SK-N-SH treated with all-trans-retinoic acid at 6 μM for 48 hours (cell line): ENCODE measurements at regions not wholly inside any gene's neighbourhood (a gene's known extent, or its start where the extent isn't known, plus 50 kb on each side); places are given as distances from the start of the nearest gene placed in this dataset.
"Not testable (repeated sequence)": the region's sequence is repeated elsewhere in the genome, so short reads cannot be mapped to it uniquely, and the experiment has no call there.

ENCODE experiments used
- BACH2 ChIP-seq: fragments of 250-450 bp; sonication (Bioruptor Pico); IDR thresholded peaks from 2 replicates; pipeline ENCODE4 v1.9.0; 2021; ENCODE audit warnings: mild to moderate bottlenecking, borderline replicate concordance
- CREB5 ChIP-seq: fragments of 250-450 bp; sonication (Bioruptor Pico); IDR thresholded peaks from 2 replicates; pipeline ENCODE4 v1.5.1; 2020; ENCODE audit warnings: low read depth, mild to moderate bottlenecking, moderate library complexity
- ESRRG ChIP-seq: fragments of 250-450 bp; sonication (Bioruptor Pico); IDR thresholded peaks from 2 replicates; pipeline ENCODE4 v1.6.1; 2021; ENCODE audit warnings: mild to moderate bottlenecking
- PATZ1 ChIP-seq: fragments of 250-450 bp; sonication (Bioruptor Pico); IDR thresholded peaks from 2 replicates; pipeline ENCODE4 v1.8.0; 2020; ENCODE audit warnings: mild to moderate bottlenecking, moderate library complexity, borderline replicate concordance
- RARB ChIP-seq: fragments of 250-450 bp; sonication (Bioruptor Pico); IDR thresholded peaks from 2 replicates; pipeline ENCODE4 v1.8.0; 2021; ENCODE audit warnings: mild to moderate bottlenecking, moderate library complexity
- SNAI2 ChIP-seq: fragments of 250-450 bp; sonication (Bioruptor Pico); IDR thresholded peaks from 2 replicates; pipeline ENCODE4 v1.5.0; 2020; ENCODE audit warnings: mild to moderate bottlenecking, moderate library complexity
- TSHZ2 ChIP-seq: fragments of 250-450 bp; sonication (Bioruptor Pico); IDR thresholded peaks from 2 replicates; pipeline ENCODE4 v1.5.0; 2020; ENCODE audit warnings: mild to moderate bottlenecking, moderate library complexity
- ZC3H10 ChIP-seq: fragments of 250-450 bp; sonication (Bioruptor Pico); IDR thresholded peaks from 2 replicates; pipeline ENCODE4 v1.5.1; 2021; ENCODE audit warnings: mild to moderate bottlenecking, moderate library complexity
- ZFP30 ChIP-seq: fragments of 450-650 bp; formaldehyde crosslinking; IDR thresholded peaks from 2 replicates; pipeline ENCODE4 v1.5.0; 2022; ENCODE audit warnings: mild to moderate bottlenecking, moderate library complexity

- not testable (repeated sequence) for TF ChIP-seq TSHZ2 (CRISPR knock-in tag); PATZ1 (CRISPR knock-in tag); RARB (CRISPR knock-in tag); ZC3H10 (CRISPR knock-in tag); BACH2 (CRISPR knock-in tag); SNAI2 (CRISPR knock-in tag); ZFP30 (CRISPR knock-in tag); ESRRG (CRISPR knock-in tag); CREB5
These were observed 66.8 kb upstream of the LTBP1 start for GRCh38 chr2:32879943-32880342.
